ENCODE measurements at regions not wholly inside any gene's neighbourhood (a gene's known extent, or its start where the extent isn't known, plus 50 kb on each side); places are given as distances from the start of the nearest gene placed in this dataset.
A peak's percentile ranks its signal among the peaks of the same experiment; 100 is the strongest.

DNA sequence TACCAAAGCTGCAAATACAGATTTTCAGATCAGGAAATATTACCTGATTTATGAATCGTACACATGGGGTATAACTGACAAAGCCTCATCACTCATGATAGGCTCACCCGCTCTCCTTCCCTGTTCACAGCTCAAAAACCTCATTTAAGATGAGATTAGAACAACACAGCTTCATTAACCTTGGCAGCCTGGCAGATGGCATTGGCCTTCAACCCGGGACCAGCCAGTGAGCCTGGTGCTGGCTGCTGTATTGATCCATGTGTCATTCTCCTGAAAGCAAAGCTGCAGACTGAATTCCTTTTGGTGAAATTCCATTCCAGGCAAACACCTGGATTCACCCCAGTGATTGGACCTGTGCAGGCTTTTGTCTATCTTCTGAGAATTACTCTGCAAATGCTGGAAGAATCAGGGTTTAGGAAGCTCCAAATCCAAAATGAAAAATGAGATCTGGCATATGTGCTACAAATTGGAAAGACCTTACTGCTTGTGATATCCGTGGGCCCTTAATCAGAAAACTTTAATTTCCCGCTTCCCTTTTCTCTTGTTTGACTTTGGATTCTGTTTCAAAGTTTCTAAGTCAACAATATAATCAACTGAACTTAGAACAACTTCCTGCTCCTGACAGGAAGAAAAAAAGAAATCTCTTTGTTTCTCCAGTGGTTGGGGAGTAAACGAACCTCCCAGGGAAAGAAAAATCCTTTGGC lies 189.1 kb upstream of the KBTBD8 start:
- H3K36me3 Mint-ChIP-seq (ENCODE audit: insufficient read depth, unreplicated experiment): no peaks in the 10 kb centered on the region
- ChIA-PET POLR2A (no interaction called here), CTCF (interaction anchor here (1.1 kb wide), 1 partner anchor 13 kb away, joined by 4 read pairs; no protein-coding TSS in a partner anchor)
- no peak overlapping the region for H3K4me3 Mint-ChIP-seq (ENCODE audit: unreplicated experiment)
- H3K27me3 Mint-ChIP-seq (ENCODE audit: insufficient read depth, unreplicated experiment): no peaks in the 10 kb centered on the region
- H3K36me3 ChIP-seq (ENCODE audit: control insufficient read depth, insufficient read depth, low read length): no peaks in the 10 kb centered on the region
- intact Hi-C loops (cut with micrococcal nuclease; ENCODE audit: unreplicated experiment): no loop called here
- H3K4me1 ChIP-seq: peaks cover 6% of the 10 kb centered on the region; the same call in 1 of the 2 replicates
- TF ChIP-seq, protein P1, sequence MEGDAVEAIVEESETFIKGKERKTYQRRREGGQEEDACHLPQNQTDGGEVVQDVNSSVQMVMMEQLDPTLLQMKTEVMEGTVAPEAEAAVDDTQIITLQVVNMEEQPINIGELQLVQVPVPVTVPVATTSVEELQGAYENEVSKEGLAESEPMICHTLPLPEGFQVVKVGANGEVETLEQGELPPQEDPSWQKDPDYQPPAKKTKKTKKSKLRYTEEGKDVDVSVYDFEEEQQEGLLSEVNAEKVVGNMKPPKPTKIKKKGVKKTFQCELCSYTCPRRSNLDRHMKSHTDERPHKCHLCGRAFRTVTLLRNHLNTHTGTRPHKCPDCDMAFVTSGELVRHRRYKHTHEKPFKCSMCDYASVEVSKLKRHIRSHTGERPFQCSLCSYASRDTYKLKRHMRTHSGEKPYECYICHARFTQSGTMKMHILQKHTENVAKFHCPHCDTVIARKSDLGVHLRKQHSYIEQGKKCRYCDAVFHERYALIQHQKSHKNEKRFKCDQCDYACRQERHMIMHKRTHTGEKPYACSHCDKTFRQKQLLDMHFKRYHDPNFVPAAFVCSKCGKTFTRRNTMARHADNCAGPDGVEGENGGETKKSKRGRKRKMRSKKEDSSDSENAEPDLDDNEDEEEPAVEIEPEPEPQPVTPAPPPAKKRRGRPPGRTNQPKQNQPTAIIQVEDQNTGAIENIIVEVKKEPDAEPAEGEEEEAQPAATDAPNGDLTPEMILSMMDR (IDR thresholded peaks at IDR 0.05; ENCODE audit: insufficient read depth in 1 of 2, low read depth in 1 of 2, low read length in 1 of 2, severe bottlenecking in 1 of 2, unreplicated experiment in 1 of 2): no peak
- no peaks in the 10 kb centered on the region for H3K27me3 ChIP-seq (replicated peaks; ENCODE audit: control insufficient read depth, insufficient read depth, low read length)
- H3K27ac Mint-ChIP-seq (ENCODE audit: unreplicated experiment): peak overlapping the region; percentile 58
- BruUV-seq (replicated peaks): no TSS peak
- no peak for DNase-seq
- H3K9me3 ChIP-seq: no peaks in the 10 kb centered on the region
- no peak overlapping the region for H3K4me3 ChIP-seq (ENCODE audit: low read depth, low read length)
- H3K9me3 Mint-ChIP-seq (ENCODE audit: unreplicated experiment): peaks cover 6% of the 10 kb centered on the region
- H3K4me1 Mint-ChIP-seq (ENCODE audit: low read depth, unreplicated experiment): peaks cover 11% of the 10 kb centered on the region

DNA sequence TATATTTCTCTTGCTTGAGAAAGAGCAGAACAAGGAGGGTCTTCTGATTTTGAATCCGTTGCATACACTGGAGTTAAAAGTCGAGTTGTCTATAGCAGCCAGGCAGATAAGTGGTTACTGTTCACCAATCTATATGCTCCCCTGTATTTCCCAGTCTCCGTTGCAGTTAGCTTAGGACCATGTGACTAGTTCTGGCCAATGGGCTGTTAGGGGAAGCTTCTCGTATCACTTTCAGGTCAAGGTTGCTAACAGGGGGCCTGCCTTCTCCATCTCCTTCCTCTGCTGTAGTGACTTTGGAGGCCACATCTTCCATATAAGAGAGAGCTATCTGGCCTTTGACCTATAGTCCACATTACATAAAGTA lies 188.5 kb upstream of the KBTBD8 start:
- no peak overlapping the region for H3K4me3 Mint-ChIP-seq (ENCODE audit: unreplicated experiment)
- DNase-seq: peak; percentile 17 to 51
- ChIA-PET POLR2A (no interaction called here), CTCF (interaction anchor here (1.1 kb wide), 1 partner anchor 13 kb away, joined by 4 read pairs; no protein-coding TSS in a partner anchor)
- H3K4me1 Mint-ChIP-seq (ENCODE audit: low read depth, unreplicated experiment): peaks cover 11% of the 10 kb centered on the region
- intact Hi-C loops (cut with micrococcal nuclease; ENCODE audit: unreplicated experiment): no loop called here
- H3K36me3 ChIP-seq (ENCODE audit: control insufficient read depth, insufficient read depth, low read length): no peaks in the 10 kb centered on the region
- no peaks in the 10 kb centered on the region for H3K27me3 ChIP-seq (replicated peaks; ENCODE audit: control insufficient read depth, insufficient read depth, low read length)
- peak overlapping the region; percentile 58 for H3K27ac Mint-ChIP-seq (ENCODE audit: unreplicated experiment)
- BruUV-seq (replicated peaks): no TSS peak
- TF ChIP-seq, protein P1 (IDR thresholded peaks at IDR 0.05; ENCODE audit: insufficient read depth in 1 of 2, low read depth in 1 of 2, low read length in 1 of 2, severe bottlenecking in 1 of 2, unreplicated experiment in 1 of 2): no peak
- H3K4me1 ChIP-seq: peaks cover 6% of the 10 kb centered on the region; the same call in 1 of the 2 replicates
- H3K36me3 Mint-ChIP-seq (ENCODE audit: insufficient read depth, unreplicated experiment): no peaks in the 10 kb centered on the region
- H3K9me3 ChIP-seq: no peaks in the 10 kb centered on the region
- H3K27me3 Mint-ChIP-seq (ENCODE audit: insufficient read depth, unreplicated experiment): no peaks in the 10 kb centered on the region
- no peak overlapping the region for H3K4me3 ChIP-seq (ENCODE audit: low read depth, low read length)
- H3K9me3 Mint-ChIP-seq (ENCODE audit: unreplicated experiment): peaks cover 6% of the 10 kb centered on the region

DNA sequence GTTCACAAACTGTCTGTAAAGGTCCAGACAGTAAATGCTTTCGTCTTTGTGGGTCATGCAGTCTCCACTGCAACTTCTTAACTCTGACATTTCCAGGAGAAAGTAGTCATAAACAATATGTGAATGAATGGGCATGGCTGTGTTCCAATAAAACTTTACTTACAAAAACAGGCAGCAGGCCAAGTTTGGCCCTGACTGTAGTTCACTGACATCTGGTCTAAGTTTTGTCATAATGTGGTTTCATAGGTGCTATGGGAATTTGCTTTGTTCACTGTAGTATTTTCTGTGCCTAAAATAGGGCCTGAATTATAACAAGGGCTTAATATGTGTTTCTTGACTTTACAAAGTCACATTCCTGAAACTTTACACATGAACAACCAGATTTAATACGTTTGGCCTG lies 186.0 kb upstream of the KBTBD8 start:
- Histone ChIP-seq H3K4me1 (peaks cover 6% of the 10 kb centered on the region; the same call in 1 of the 2 replicates), H3K27me3 (replicated peaks; ENCODE audit: control insufficient read depth, insufficient read depth, low read length) (no peaks in the 10 kb centered on the region), H3K9me3 (no peaks in the 10 kb centered on the region), H3K36me3 (ENCODE audit: control insufficient read depth, insufficient read depth, low read length) (no peaks in the 10 kb centered on the region), H3K4me3 (ENCODE audit: low read depth, low read length) (no peak overlapping the region)
- Mint-ChIP-seq H3K27me3 (ENCODE audit: insufficient read depth, unreplicated experiment) (no peaks in the 10 kb centered on the region), H3K27ac (ENCODE audit: unreplicated experiment) (no peak overlapping the region), H3K4me3 (ENCODE audit: unreplicated experiment) (no peak overlapping the region), H3K9me3 (ENCODE audit: unreplicated experiment) (peaks cover 6% of the 10 kb centered on the region), H3K36me3 (ENCODE audit: insufficient read depth, unreplicated experiment) (no peaks in the 10 kb centered on the region), H3K4me1 (ENCODE audit: low read depth, unreplicated experiment) (peaks cover 11% of the 10 kb centered on the region)
- intact Hi-C loops (cut with micrococcal nuclease; ENCODE audit: unreplicated experiment): no loop called here
- CTCF ChIA-PET: no interaction called here
- POLR2A ChIA-PET: no interaction called here
- TF ChIP-seq, protein P1 (IDR thresholded peaks at IDR 0.05; ENCODE audit: insufficient read depth in 1 of 2, low read depth in 1 of 2, low read length in 1 of 2, severe bottlenecking in 1 of 2, unreplicated experiment in 1 of 2): no peak
- DNase-seq: no peak
- no TSS peak for BruUV-seq (replicated peaks)
